MM.1S (cell line): ENCODE measurements at regions not wholly inside any gene's neighbourhood (a gene's known extent, or its start where the extent isn't known, plus 50 kb on each side); places are given as distances from the start of the nearest gene placed in this dataset.

ENCODE experiments used
- EZH2 ChIP-seq: fragments of 300-600 bp; sonication (generic); optimal IDR thresholded peaks from 2 replicates; pipeline ENCODE3; 2017; ENCODE audit warnings: low read depth, mild to moderate bottlenecking, antibody characterized with exemption, low read length, mixed read lengths
- EZH2phosphoT487 ChIP-seq: fragments of 300-600 bp; sonication (generic); IDR thresholded peaks from 2 replicates; pipeline ENCODE4 v1.6.1; 2018; ENCODE audit warnings: antibody characterized with exemption, low read length
- TF ChIP-seq, protein P1 (sequence below): fragments of 300-600 bp; sonication (generic); IDR thresholded peaks from 2 replicates; pipeline ENCODE4 v1.5.1; 2016; ENCODE audit warnings: antibody characterized with exemption, low read length, mixed read lengths

GRCh38 chr6:137415127-137415833 is 78.9 kb downstream of the OLIG3 start:
- TF ChIP-seq, protein P1, sequence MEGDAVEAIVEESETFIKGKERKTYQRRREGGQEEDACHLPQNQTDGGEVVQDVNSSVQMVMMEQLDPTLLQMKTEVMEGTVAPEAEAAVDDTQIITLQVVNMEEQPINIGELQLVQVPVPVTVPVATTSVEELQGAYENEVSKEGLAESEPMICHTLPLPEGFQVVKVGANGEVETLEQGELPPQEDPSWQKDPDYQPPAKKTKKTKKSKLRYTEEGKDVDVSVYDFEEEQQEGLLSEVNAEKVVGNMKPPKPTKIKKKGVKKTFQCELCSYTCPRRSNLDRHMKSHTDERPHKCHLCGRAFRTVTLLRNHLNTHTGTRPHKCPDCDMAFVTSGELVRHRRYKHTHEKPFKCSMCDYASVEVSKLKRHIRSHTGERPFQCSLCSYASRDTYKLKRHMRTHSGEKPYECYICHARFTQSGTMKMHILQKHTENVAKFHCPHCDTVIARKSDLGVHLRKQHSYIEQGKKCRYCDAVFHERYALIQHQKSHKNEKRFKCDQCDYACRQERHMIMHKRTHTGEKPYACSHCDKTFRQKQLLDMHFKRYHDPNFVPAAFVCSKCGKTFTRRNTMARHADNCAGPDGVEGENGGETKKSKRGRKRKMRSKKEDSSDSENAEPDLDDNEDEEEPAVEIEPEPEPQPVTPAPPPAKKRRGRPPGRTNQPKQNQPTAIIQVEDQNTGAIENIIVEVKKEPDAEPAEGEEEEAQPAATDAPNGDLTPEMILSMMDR, result peak; percentile 81
- TF ChIP-seq EZH2, result no peak
- TF ChIP-seq EZH2phosphoT487, result no peak
